ENCODE measurements at regions not wholly inside any gene's neighbourhood (a gene's known extent, or its start where the extent isn't known, plus 50 kb on each side); places are given as distances from the start of the nearest gene placed in this dataset.

GRCh38 chr13:65943024-65943423 lies 1287.1 kb downstream of the PCDH9 start:
- TF ChIP-seq CTCF (IDR thresholded peaks at IDR 0.05; ENCODE audit: low read depth, low read length) = no peak
- DNase-seq (ENCODE audit: extremely low read depth, low read depth) = no peak

GRCh38 chr13:65940720-65941119 lies 1289.4 kb downstream of the PCDH9 start:
- no peak for TF ChIP-seq CTCF (IDR thresholded peaks at IDR 0.05; ENCODE audit: low read depth, low read length)
- no peak for DNase-seq (ENCODE audit: extremely low read depth, low read depth)

GRCh38 chr13:65937251-65937650 lies 1292.9 kb downstream of the PCDH9 start:
- DNase-seq (ENCODE audit: extremely low read depth, low read depth) = no peak

GRCh38 chr13:65936249-65936648 lies 1293.9 kb downstream of the PCDH9 start:
- no peak for TF ChIP-seq CTCF (IDR thresholded peaks at IDR 0.05; ENCODE audit: low read depth, low read length)

More at GRCh38 chr13:65937251-65937650, 1292.9 kb downstream of the PCDH9 start:
- TF ChIP-seq CTCF (IDR thresholded peaks at IDR 0.05; ENCODE audit: low read depth, low read length) = no peak

GRCh38 chr13:65932587-65933239 lies 1297.4 kb downstream of the PCDH9 start:
- no peak for TF ChIP-seq CTCF (IDR thresholded peaks at IDR 0.05; ENCODE audit: low read depth, low read length)
- no peak for DNase-seq (ENCODE audit: extremely low read depth, low read depth)

More at GRCh38 chr13:65936249-65936648, 1293.9 kb downstream of the PCDH9 start:
- no peak for DNase-seq (ENCODE audit: extremely low read depth, low read depth)

GRCh38 chr13:65932013-65932412 lies 1298.1 kb downstream of the PCDH9 start:
- no peak for TF ChIP-seq CTCF (IDR thresholded peaks at IDR 0.05; ENCODE audit: low read depth, low read length)
- DNase-seq (ENCODE audit: extremely low read depth, low read depth) = no peak

GRCh38 chr13:65929436-65929835 lies 1300.7 kb downstream of the PCDH9 start:
- DNase-seq (ENCODE audit: extremely low read depth, low read depth) = no peak
- no peak for TF ChIP-seq CTCF (IDR thresholded peaks at IDR 0.05; ENCODE audit: low read depth, low read length)

All from AG09319 (cell line).